ENCODE measurements at regions not wholly inside any gene's neighbourhood (a gene's known extent, or its start where the extent isn't known, plus 50 kb on each side); places are given as distances from the start of the nearest gene placed in this dataset.
"Not testable (repeated sequence)": the region's sequence is repeated elsewhere in the genome, so short reads cannot be mapped to it uniquely, and the experiment has no call there.

DNA sequence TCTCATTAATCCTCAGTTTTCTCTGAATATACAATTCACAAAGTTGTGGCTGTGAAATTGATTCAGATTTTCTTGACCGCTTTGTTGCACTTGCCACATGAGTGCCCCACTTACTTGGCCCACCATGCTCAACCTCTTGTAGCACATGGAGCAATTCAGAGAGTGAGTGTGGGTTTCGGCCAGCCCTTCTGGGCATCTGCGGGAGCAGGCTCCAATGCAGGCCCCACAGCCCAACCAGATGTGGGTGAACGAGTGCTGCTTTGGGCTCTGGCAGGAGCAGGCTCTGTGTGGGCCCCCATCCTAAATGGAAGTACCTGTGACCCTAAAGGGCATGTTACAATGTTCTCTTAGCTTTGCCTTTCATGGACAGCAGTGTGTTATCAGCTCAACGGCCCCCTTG lies 2338.6 kb downstream of the LRRC4C start:
- DNase-seq: no peak

DNA sequence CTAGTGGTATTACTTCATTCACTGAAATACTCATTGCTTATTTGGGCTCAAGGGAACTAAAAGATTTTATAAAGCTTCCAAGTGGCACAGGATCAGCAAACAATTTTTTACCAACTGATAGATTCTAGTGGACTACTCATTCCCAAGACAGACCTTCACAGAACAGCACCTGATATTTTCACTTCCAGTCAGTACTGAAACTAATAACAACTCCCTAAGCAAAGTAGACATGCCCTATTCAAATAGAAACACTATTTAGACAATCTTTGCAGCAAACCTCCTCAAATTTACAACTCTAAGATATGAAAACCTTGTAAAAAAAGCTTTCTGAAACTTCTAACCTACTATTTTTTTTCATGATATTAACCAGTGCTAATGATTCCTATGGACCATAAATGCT lies 2345.8 kb downstream of the LRRC4C start:
- no peak for DNase-seq

DNA sequence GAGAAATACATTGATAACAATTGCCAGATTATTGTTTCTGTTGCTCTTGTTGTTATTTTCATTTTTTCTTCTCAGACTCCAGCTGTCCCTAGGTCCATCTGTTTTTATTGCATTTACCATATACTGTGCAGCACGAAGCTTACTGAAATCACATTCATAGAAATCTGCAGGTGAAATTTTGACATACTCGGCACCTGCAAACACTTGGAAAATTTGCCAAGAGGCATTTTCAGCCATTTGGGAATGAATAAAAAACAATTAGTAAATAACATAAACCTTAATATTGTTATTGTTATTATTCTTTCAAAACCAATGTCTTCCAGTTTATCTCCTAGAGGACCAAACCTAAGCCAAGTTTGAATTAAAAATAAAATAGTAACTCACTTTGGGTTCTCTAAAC lies 2357.2 kb downstream of the LRRC4C start:
- DNase-seq: no peak

- no peak for DNase-seq
These were observed 2381.0 kb downstream of the LRRC4C start for GRCh38 chr11:39078465-39078864.

GRCh38 chr11:39037611-39038010 lies 2421.8 kb downstream of the LRRC4C start:
- DNase-seq: no peak

- no peak for DNase-seq
These were observed 2423.4 kb downstream of the LRRC4C start for GRCh38 chr11:39036021-39036420.

- no peak for DNase-seq
These were observed 2423.5 kb upstream of the RAG2 start for GRCh38 chr11:39021539-39021938.

DNA sequence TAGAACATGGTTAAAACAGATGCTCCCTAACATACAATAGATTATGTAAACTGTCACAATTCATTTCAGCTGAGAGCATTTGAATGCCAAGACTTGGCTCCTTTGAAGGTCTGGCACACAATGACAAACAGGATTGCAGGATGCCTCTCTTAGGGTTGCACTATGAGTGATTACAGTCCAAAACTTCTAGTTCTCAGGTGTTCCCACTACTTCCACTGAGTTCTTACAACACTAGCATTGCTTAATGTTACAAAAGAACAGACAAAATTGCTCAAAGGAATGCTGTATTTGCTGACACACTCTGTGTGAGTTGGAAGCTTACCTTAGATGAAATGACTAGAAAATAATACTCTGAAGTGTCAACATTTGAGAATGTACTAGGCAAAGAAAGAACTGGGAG lies 2413.8 kb upstream of the RAG2 start:
- DNase-seq: no peak

DNA sequence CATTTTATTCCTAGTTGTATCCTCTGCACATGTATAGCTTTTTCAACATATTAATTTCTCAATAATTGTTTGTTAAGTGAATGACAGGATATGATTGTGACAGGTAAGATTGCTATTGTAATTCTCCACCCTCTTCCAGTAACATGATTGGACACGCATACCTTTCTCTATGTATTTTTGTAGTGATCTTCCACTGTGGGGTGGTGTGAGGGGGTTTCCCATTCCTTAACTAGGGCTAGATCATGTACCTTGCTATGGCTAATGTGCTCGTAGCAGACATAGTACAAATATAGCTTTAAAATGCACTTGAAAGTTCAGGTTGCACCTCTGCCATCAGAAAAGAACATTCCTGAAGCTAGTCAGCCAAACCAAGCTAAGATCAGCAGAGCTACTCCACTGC lies 2392.8 kb upstream of the RAG2 start:
- DNase-seq: no peak

DNA sequence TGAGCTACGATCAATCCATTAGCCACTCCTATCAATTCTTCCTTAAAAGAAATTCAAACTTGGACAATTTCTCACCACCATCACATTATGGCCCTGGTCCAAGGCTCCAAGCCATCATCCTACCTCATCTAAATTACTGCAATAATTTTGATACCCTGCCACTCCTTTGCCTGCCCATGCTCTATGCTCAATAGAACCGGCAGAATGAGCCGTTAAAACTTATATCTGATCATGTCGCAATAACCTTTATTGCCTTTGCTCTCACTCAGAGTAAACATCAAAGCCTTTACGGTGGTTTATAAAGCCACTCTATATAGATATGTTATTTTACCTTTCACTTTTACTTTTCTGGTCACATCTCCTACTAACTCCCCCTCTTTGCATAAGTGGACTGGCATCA lies 2392.1 kb upstream of the RAG2 start:
- DNase-seq: no peak

GRCh38 chr11:38988908-38989307 lies 2390.9 kb upstream of the RAG2 start:
- no peak for DNase-seq

DNA sequence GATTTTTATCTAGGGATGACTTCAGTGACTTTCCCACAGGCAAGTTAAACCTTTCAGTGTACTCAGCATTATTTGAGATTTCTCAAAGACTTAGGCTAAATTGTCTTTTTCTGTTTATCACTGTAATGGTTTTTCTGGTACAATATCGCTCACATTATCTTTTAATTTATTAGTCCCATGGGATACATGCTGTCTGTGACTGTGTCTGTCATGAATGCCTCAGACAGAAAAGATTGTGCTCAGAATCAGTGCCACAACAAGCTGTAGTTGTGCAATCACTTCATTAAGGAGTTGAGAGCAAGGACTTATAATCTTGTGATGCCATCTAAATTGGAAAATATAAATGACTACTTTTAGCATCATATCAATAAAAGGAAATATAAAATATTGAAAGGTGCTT lies 2374.2 kb upstream of the RAG2 start:
- DNase-seq: no peak

- no peak for DNase-seq
These were observed 2373.1 kb upstream of the RAG2 start for GRCh38 chr11:38971141-38971540.

GRCh38 chr11:38968951-38969350 lies 2370.9 kb upstream of the RAG2 start:
- DNase-seq: no peak

DNA sequence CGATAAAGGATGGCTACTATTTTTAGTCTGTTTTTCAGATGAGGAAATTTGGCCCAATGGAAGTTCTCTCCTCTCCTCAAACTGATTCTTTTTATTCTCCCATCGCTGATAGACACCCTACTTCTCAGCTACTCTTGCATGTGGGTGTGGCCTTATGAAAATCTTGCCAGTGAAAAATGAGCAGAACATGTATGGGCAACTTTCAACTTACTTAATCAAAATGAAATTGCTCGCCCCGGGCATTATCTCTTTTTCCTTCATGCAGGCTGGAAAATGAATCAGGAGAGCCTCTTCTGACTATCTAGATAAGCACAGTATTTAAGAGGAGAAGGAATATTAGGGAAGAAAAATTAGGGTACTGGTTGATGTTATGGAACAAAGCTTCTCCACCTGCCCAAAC lies 2354.7 kb upstream of the RAG2 start:
- DNase-seq: no peak

GRCh38 chr11:38950867-38951266 lies 2352.8 kb upstream of the RAG2 start:
- DNase-seq: no peak

DNA sequence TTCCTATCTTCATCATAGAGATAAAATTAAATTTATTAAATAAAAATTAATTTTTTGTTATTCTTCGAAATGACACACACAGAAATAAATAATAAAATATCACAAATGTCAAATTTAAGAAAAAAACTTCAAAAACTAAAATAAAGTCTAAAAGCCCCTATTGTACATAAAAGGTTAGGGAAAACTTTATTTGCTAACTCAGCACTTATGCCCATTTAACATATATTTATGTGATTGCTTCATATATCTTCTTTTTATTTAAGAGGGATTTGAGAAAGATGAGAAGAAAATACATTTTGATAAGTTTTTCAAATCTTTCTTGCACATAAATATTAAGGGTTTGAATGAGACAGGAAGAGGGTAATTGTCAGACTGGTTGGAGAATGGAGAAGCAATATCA lies 2350.4 kb upstream of the RAG2 start:
- no peak for DNase-seq

GRCh38 chr11:38937709-38938108 lies 2339.7 kb upstream of the RAG2 start:
- no peak for DNase-seq

DNA sequence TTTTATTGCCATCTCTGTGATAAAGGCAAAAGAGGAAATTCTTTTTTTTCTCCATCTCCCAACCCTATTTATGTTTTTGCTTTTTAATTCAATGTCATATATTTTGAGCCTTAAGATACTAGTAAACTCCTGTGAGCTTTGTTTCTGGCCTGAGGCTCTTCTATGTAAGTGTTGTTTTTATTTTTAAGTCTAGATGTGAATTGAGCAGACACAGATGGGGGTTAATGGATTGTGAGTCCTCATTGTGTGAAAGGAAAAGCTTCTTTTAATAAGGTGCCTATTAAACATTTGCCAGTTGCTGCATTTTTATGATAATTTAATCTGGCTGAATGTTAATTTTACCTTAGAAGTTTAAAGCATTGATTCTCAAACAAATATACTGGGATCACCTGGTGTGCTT lies 2337.9 kb upstream of the RAG2 start:
- DNase-seq: no peak

DNA sequence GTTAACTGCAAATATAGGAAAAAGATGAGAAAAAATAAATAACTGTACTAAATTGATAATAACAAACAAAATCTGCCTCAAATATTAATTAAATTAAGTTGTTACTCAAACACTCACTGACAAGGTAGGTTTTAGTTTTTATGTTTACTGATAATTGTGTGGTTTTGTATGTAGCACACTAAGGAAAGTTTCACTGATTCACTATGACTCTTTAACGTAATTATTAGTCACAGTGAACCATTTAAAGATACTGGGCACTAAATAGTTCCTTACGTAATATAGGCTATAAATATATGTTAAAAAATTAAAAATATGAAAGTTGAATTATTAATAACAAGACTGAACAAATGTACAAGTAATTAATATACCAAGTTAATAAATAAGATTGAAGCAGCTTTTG lies 2330.0 kb upstream of the RAG2 start:
- DNase-seq: no peak

DNA sequence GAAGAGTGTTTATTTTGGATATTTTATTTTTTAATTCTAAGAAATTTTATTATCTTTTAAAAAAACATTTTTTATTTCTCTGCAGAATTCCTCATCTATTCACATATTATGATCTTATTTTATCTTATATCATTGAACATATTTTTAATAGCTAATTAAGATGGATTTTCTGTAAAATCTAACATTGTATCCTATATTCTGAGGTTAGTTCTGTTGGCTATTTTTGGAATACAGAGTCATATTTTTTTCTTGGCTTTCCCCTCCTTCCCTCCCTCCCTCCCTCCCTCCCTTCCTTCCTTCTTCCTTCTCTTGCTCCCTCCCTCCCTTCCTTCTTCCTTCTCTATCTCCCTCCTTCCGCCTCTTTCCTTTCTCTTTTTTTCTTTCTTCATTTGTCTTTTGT lies 2326.6 kb upstream of the RAG2 start:
- no peak for DNase-seq

DNA sequence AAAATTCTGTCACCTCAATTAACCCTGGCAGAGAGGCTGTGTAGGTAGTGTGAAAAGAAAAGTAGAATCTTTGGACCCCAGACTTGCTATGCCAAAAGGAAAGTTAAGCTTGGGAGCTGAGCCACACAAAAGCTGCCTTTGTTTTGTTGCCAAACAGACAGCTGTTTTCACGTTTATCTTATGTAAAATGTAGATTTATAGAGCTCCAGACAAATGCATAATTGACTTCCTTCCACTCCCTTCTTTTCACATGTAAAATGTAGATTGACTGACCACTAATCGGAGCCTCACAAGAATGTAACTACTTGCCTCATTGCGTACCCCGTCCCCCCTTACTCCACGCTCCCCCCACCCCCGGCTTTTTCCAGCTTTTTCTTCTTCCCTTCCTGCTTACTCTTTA lies 2302.2 kb upstream of the RAG2 start:
- DNase-seq: no peak

DNA sequence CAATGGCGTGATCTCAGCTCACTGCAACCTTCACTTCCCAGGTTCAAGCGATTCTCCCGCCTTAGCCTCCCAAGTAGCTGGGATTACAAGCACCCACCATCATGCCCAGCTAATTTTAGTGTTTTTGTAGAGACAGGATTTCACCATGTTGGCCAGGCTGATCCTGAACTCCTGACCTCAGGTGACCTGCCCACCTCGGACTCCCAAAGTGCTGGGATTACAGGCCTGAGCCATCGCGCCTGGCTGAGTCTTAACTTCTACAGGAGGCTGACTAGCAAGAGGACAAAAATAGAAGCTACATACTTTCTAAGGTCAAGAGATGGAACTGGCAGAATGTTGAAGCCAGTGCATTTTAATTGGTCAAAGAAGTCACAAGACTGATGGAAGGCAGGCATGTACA lies 2296.2 kb upstream of the RAG2 start:
- DNase-seq: not testable (repeated sequence)

DNA sequence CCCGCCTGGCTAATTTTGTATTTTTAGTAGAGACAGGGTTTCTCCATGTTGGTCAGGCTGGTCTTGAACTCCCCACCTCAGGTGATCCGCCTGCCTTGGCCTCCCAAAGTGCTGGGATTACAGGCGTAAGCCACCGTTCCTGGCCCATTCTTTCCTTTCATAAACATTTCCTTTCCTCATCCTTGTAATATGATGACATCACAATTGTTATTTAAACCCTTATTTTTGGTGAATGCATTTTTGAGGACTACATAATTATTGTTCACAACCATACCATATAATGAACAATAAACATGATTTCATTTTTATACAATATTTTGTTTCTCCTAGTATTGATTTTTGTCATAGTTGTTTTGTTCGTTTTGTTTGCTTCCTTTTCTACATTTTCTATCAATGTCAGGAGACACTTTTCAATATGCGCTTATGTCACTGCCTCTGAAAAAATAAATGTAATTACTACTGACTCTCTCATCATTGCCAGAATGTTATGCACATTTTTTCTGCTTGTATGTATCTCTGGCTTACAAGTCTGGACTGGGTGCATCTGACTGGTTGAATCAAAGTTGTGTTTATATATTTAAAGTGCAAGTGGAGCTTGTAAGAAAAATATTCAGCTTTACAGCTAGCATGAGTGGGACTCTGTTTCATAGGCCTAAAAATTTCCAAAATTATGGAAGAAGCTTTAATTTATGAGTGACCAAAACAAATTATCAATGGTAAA lies 2286.3 kb upstream of the RAG2 start:
- DNase-seq: no peak

- DNase-seq: no peak
These were observed 2269.3 kb upstream of the RAG2 start for GRCh38 chr11:38867338-38867737.

GRCh38 chr11:38865922-38866321 lies 2267.9 kb upstream of the RAG2 start:
- no peak for DNase-seq
